UCSD-AML1 (cell line): ENCODE measurements at regions not wholly inside any gene's neighbourhood (a gene's known extent, or its start where the extent isn't known, plus 50 kb on each side); places are given as distances from the start of the nearest gene placed in this dataset.

Experiments used
- DNase-seq: peaks from one replicate; lab custom pipeline; 2025; ENCODE audit not compliant: unreplicated experiment; lab: John Stamatoyannopoulos, UW

- no peak for DNase-seq
Measured at GRCh38 chrX:38886112-38886511, 84.9 kb downstream of the MID1IP1 start.

- DNase-seq = no peak
Measured at GRCh38 chrX:38887222-38887621, 86.0 kb downstream of the MID1IP1 start.

- DNase-seq = no peak
Measured at GRCh38 chrX:38890326-38890725, 89.1 kb downstream of the MID1IP1 start.

- no peak for DNase-seq
Measured at GRCh38 chrX:38890963-38891362, 89.7 kb downstream of the MID1IP1 start.

GRCh38 chrX:38891641-38892413, 90.6 kb downstream of the MID1IP1 start:
- no peak for DNase-seq

GRCh38 chrX:38893441-38893840, 92.2 kb downstream of the MID1IP1 start:
- DNase-seq = no peak

GRCh38 chrX:38895775-38896174, 94.5 kb downstream of the MID1IP1 start:
- DNase-seq = no peak

- no peak for DNase-seq
Measured at GRCh38 chrX:38896724-38897298, 95.6 kb downstream of the MID1IP1 start.

GRCh38 chrX:38898261-38898660, 97.0 kb downstream of the MID1IP1 start:
- no peak for DNase-seq

- DNase-seq = no peak
Measured at GRCh38 chrX:38899650-38900049, 98.4 kb downstream of the MID1IP1 start.

GRCh38 chrX:38900719-38901118, 99.5 kb downstream of the MID1IP1 start:
- DNase-seq = no peak

GRCh38 chrX:38902972-38903492, 101.8 kb downstream of the MID1IP1 start:
- no peak for DNase-seq

- DNase-seq = no peak
Measured at GRCh38 chrX:38916801-38917200, 115.5 kb downstream of the MID1IP1 start.

- no peak for DNase-seq
Measured at GRCh38 chrX:38917954-38918353, 116.7 kb downstream of the MID1IP1 start.

- DNase-seq = no peak
Measured at GRCh38 chrX:38919202-38919601, 117.9 kb downstream of the MID1IP1 start.

- DNase-seq = no peak
Measured at GRCh38 chrX:38919853-38920528, 118.7 kb downstream of the MID1IP1 start.

GRCh38 chrX:38923451-38923969, 122.3 kb downstream of the MID1IP1 start:
- DNase-seq = no peak

- DNase-seq = no peak
Measured at GRCh38 chrX:38927592-38927991, 126.3 kb downstream of the MID1IP1 start.

- no peak for DNase-seq
Measured at GRCh38 chrX:38929966-38930421, 128.7 kb downstream of the MID1IP1 start.

GRCh38 chrX:38930474-38930873, 129.2 kb downstream of the MID1IP1 start:
- DNase-seq = no peak

GRCh38 chrX:38935561-38935960, 134.3 kb downstream of the MID1IP1 start:
- no peak for DNase-seq

- DNase-seq = no peak
Measured at GRCh38 chrX:38937400-38937799, 136.1 kb downstream of the MID1IP1 start.
